HG02981 (cell line): ENCODE measurements at regions not wholly inside any gene's neighbourhood (a gene's known extent, or its start where the extent isn't known, plus 50 kb on each side); places are given as distances from the start of the nearest gene placed in this dataset.

Experiments
- ATAC-seq: cut with Tn5 transposase; IDR thresholded peaks from one replicate; pipeline ENCODE4 v1.9.1; 2021; ENCODE audit warnings: mild to moderate bottlenecking, moderate library complexity; ENCODE audit not compliant: unreplicated experiment

GRCh38 chr5:15447209-15447608, 52.8 kb upstream of the FBXL7 start:
- no peak for ATAC-seq

- ATAC-seq, result no peak
Observed at GRCh38 chr5:15446552-15446951, 53.4 kb upstream of the FBXL7 start.

DNA sequence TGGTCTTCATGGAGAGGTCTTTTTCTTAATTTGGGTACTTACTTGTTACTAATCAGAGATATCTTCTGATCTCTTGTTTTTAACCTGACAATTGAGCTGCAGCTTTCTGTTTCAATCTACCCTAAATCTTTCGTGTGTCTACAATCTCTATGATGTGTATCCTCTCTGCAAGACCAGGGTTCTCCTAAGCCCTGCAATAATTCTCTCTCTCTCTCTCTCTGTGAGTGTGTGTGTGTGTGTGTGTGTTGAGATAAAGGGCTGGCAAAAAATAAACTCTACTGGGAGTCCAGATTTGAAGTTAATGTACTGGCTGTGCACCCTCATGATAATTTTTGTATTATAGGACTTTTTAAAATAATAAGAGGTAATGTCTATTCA, 57.8 kb upstream of the FBXL7 start:
- no peak for ATAC-seq

- ATAC-seq, result no peak
Observed at GRCh38 chr5:15441433-15442192, 58.4 kb upstream of the FBXL7 start.

GRCh38 chr5:15440434-15440833, 59.5 kb upstream of the FBXL7 start:
- no peak for ATAC-seq

- ATAC-seq, result no peak
Observed at GRCh38 chr5:15439801-15440200, 60.2 kb upstream of the FBXL7 start.

DNA sequence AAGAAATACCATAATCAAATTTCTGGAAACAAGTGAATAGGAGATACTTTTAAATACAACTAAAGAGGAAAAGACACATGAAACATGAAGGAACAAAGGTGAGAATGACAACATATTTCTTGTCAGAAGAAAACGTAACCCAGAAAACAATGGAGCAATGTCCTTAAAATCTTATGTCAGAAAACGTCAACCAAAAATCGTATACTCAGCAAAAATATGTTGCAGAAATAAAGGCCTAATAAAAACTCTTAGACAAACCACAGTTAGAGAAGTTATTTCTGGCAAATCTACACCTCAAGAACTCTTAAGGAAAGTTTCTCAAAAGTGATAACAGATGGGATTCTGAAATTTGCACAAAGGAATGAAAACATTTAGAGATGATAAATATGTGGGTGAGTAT, 66.3 kb upstream of the FBXL7 start:
- no peak for ATAC-seq

DNA sequence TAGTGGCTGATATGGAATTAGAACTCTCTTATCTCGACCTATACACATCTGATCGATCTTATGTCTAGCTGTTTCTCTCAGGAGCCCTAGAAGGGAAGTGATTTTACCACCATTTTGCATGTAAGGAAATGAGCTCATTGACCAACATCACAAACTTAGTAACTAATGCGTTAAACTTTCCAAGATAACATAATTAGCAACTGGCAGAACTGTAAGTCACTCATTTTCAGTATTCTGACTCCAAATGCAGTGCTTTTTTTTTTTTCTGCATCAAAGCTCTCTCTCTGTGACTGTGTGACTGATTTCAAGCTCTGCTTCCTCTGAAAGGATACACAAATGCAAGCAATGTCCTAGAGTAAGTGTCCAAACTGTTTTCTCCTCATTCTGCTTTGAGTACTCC, 68.1 kb upstream of the FBXL7 start:
- ATAC-seq, result no peak

DNA sequence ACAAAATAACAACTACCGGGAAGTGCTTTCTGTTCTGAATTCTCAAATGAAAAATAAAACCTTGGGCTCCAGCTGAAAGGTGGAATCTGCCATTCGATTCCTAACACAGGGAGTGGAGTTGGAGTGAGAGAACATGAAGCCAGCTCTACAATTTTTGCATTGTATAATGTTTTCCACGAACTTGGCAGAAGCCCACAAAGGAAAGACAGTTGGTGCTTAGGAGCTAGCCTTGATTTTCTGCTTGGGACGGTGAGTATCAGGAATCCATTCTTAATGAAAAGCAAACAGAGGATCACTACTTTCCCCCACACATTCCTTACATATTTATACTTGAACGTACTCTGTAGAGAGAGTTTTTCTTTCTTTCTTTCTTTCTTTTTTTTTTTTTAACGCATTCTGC, 74.2 kb upstream of the FBXL7 start:
- ATAC-seq, result no peak

GRCh38 chr5:15424769-15425168, 75.2 kb upstream of the FBXL7 start:
- no peak for ATAC-seq

GRCh38 chr5:15421921-15422412, 78.0 kb upstream of the FBXL7 start:
- no peak for ATAC-seq

DNA sequence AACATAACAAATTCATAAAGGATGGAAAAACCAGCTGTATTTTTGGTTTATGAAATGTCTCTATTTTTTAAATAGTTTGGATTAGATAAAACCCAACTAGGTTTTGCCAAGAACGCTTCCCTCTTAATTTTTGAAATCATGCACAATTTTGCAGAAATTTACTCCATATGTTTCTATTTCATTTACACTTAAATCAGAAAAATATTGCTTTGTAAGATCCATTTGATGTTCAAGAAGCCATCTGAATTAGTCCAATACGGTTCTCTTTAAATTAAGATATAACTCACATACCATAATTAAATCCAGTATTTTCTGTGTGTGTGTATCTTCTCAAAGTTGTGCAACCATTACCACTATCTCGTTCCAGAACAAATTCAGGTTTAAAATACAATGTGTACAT, 78.6 kb upstream of the FBXL7 start:
- ATAC-seq, result no peak

GRCh38 chr5:15420201-15420600, 79.8 kb upstream of the FBXL7 start:
- no peak for ATAC-seq

GRCh38 chr5:15417156-15417555, 82.8 kb upstream of the FBXL7 start:
- no peak for ATAC-seq

DNA sequence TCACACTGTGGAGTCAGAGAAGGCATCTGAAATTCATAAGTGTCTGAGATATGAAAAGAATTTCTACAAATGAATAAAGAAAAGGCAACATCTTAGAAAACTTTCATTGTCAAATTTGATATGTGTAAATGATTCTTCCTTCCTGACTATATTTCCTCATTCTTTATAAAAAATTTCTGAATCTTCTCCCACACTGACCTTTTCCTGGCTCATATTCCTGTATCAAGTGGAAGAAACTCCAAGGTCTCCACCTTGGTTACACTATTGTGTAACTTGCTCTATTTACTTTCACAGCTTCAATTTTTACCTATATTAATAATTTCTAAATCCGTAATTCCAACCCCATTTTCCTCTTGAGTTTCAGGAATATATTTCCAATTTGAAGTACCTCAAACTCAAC, 93.5 kb upstream of the FBXL7 start:
- no peak for ATAC-seq

DNA sequence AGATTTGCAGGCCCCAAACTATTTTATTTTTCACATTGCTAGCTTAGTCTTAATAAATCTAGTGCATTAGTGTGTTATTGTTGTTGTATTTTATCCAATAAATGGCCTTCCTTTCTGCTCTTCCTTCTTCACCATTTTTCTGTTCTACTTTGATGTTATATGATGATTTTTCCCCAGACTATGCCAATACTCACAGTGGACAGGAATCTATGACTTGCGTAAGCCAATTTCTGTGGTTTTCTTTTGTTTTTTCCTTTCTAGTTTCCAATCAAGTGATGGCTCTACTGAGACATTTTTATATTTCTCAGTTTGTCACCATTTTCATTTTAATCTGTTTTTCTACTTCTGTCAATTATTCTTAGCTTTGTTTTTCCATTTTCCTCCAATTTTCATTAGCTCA, 106.8 kb upstream of the FBXL7 start:
- ATAC-seq, result no peak

GRCh38 chr5:15391704-15392397, 108.1 kb upstream of the FBXL7 start:
- ATAC-seq, result no peak

- no peak for ATAC-seq
Observed at GRCh38 chr5:15388866-15389265, 111.1 kb upstream of the FBXL7 start.

GRCh38 chr5:15387931-15388524, 112.0 kb upstream of the FBXL7 start:
- ATAC-seq, result no peak

DNA sequence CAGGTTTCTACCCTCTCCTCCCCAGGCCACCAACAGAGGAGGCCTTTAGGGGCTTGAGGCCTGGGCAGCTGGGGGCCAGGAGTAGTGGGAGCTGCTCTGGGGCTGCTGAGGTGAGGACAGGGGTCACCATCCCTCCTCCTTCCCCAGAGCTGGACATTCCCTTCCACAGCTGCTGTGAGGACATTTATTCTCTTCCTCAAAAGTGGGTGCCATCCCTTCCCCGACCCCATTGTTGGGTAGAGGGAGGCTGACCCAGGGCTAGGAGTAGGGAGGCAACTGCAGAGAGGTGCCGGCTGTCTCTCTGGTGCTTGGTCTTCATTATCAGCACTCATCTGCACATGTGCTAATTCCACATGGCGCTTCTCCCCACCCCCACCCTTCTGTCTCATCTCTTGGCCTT, 113.9 kb upstream of the FBXL7 start:
- ATAC-seq, result no peak

DNA sequence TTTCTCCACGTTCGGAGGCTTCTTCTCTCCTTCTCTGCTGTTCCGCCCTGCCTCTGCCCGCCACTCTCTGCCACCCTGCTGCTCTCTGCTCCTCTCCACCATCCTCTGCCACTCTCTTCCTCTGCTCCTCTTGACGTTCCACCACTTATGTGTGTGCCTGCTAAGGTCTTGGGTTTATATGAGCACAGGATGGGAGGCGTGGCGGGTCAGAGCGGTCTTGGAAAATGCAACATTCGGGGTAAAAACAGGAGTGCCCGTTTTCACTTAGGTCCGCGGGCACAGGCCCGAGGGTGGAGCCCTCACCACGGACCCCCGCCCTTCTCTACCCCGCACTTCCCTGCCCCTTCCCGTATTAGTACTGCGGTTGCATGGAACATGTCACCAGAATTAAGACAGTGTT, 114.4 kb upstream of the FBXL7 start:
- ATAC-seq, result no peak

DNA sequence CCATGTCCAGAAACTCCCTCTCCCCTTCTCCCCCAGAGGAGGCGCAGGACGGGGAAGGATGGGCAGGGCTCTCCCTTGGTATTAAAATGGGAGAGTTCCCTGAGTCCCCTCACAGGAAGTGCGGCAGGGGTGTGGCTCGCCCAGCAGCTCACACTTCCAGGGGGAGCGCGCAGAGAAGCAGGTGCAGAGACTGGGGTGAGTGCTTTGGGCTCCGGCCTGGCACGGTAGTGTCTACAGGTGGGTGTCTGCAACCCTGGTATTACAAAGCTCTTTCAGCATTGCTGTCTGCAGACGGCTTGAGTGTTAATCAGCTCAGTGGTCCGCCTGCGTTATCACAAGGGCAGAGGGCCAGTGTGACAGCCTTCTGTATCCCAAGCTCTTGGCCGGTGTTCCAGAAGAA, 114.9 kb upstream of the FBXL7 start:
- no peak for ATAC-seq
